Middle frontal gyrus (tissue), 1 donor: ENCODE measurements at regions not wholly inside any gene's neighbourhood (a gene's known extent, or its start where the extent isn't known, plus 50 kb on each side); places are given as distances from the start of the nearest gene placed in this dataset.

ENCODE experiments used
- DNase-seq: peaks from one replicate; pipeline ENCODE4 v3.0.0-alpha.2; 2015; ENCODE audit warnings: low spot score; ENCODE audit errors: extremely low spot score

DNA sequence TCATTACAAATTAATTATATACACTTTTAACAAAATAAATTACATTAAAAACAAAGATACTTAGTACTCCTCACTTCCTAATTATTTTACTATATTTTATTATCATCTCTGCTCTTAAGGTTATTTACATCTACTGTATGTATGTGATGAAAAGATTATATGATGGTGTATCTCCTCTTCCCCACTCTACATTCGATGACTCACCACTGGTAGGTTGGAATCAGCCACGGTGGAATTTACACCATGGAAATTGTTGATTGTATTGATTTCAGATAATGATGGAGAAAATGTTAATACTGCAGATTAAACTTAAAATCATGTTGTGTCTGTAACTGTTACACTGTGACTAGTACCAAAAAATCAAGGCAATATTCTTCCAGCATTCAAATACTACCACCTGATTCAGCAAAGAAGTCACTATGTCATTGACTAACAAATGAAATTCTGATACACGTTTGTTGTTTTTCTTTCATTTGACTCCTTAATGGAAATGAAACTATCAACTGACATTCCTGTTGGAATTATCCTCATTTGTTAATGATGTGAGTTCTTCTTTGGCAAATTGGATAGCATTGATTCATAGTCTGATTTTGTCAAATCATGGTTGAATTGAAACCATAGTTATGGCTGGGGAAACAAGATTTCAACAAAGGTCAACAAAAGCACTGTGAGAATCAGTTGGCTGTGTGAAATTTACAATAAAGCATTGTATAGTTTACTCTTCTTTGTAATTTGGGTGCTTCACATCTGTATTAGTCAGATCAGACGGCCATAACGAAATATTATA is 69.0 kb upstream of the NLK start:
- DNase-seq, result no peak

DNA sequence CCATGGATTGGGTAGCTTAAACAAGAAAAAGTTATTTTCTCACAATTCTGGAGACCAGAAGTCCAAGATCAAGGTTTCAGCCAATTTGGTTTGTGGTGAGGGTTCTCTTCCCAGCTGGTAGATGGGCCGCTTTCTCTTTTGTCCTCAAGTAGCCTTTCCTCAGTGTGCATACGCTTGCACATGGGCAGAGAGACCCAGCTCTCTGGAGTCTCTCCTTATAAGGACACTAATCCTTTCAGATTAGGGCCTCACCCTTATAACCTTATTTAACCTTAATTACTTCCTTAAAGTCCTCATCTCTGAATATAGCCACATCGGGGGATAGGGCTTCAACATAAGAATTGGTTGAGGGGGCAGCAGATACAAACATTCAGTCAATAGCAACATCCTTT is 68.4 kb upstream of the NLK start:
- DNase-seq, result no peak

- no peak for DNase-seq
Measured at GRCh38 chr17:27974531-27975145, 67.8 kb upstream of the NLK start.

- DNase-seq, result no peak
Measured at GRCh38 chr17:27975146-27976011, 67.1 kb upstream of the NLK start.

DNA sequence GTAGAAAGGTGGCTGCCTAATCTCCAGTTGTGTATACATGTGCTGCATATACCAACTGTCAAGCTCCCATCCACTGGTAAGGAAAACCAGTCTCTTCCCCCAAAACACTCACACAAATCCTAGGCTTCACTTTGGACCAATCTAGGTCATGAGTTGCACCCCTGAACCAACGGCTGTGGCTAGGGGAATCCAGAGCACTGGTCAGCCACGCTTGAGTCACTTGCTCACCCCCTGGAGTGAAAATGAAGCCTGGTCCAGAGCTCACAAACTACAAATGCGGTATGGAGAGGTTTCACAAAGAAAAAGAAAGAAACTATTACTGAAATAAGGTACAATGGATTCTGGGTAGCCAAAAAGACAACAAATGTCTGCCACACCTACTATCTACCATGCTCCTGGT is 66.1 kb upstream of the NLK start:
- no peak for DNase-seq

DNA sequence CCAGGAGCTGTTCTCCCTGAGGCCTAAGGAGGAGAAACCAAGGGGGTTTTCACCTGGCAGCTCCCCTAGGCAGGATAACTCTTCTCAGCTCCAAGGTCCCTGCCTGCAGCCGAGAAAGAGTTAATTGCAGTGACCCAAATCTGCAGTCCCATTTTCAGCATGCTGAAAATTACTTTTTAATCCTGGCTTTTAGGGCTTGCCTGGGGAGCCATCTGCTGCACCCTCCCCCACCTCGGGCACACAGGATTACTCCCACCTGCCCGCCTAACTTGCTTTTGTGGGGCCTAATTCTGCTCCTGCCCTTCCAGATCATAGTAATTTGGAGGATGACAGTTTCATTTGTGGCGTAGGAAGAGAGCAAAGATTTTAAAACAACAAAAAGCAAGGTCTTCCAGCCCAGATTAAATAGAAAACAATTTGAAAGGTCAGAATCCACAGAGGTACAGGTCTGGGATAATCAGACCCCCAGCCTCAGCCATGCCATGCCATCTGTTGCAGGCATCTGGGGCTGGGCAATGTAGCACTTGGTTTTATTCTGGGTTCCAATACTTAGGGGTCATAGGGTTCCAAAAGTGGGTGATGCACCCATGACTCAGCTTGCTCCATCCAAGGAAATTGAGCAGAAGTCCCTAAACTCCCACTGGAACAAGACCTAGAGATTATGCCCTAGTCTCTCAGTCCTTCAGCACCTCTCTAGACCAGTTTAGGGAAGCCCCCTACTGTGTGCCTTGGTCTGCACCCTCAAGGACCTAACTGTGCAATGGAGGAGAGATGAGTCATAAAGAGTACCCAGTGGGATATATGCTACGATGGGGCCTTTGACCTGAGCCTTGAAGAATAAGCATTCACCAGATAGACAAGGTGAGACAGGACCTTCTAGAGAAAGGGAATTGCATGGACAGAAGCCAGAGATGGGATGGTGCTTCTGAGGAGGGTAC is 64.5 kb upstream of the NLK start:
- no peak for DNase-seq

- no peak for DNase-seq
Measured at GRCh38 chr17:27978689-27979175, 63.7 kb upstream of the NLK start.

DNA sequence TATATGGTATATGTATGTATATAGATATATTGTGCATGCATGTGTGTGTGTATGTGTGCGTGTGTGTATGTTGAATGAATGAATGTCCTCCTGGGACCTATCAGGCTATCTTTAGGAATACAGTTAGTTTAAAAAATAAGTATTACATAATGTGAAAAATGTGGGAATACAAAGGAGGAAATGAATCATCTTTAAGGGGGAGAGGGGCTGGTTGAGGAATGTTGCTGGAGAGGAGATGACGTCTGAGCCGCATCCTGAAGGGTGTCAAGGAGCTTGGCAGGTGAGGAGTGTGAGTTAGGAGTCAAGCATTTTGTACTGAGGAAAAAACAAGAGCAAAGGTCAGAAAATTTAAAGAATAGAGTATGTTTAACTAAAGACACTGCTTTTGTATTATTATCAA is 62.4 kb upstream of the NLK start:
- no peak for DNase-seq

GRCh38 chr17:27981978-27982377 is 60.5 kb upstream of the NLK start:
- DNase-seq, result no peak

DNA sequence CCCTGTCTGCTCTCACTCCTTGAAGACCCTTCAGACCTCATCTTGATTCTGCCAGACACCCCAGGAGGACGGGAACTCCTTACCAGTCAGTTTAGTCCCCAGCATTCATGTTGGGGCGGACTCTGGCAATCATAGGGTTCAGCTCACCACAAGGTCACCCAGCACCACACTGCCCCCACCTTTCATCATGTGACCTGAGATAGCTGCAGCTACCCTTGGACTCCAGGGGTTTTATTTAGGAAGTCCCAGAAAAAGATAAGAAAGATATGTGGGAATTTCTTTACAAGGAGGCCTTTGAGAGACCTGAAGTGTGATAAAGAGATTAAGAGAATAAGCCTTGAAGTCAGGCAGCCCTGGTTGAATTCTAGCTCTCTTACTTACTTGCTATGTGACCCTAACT is 59.8 kb upstream of the NLK start:
- no peak for DNase-seq

GRCh38 chr17:27983853-27984252 is 58.6 kb upstream of the NLK start:
- DNase-seq, result no peak

DNA sequence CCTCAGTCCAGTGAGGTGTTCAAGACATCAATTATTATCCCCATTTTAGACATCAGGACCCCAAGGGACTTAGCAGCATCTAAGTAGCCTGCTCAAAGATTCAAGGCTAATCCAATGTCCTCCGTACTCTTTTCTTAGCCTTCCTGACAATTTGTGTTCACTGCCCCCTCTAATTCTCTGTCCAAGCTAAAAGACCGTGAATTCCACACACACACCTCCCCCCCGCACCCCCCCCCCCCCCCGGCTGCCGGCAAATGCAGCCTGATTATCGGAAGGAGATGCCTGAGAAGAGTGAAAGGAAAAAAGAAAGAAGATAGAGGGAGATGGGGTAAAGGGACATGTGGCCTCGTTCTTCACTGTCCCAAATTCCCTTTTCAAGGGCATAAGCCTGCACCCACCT is 58.1 kb upstream of the NLK start:
- no peak for DNase-seq

GRCh38 chr17:27984816-27985215 is 57.7 kb upstream of the NLK start:
- DNase-seq, result no peak

GRCh38 chr17:27985306-27985705 is 57.2 kb upstream of the NLK start:
- no peak for DNase-seq

GRCh38 chr17:27985736-27986399 is 56.6 kb upstream of the NLK start:
- no peak for DNase-seq

DNA sequence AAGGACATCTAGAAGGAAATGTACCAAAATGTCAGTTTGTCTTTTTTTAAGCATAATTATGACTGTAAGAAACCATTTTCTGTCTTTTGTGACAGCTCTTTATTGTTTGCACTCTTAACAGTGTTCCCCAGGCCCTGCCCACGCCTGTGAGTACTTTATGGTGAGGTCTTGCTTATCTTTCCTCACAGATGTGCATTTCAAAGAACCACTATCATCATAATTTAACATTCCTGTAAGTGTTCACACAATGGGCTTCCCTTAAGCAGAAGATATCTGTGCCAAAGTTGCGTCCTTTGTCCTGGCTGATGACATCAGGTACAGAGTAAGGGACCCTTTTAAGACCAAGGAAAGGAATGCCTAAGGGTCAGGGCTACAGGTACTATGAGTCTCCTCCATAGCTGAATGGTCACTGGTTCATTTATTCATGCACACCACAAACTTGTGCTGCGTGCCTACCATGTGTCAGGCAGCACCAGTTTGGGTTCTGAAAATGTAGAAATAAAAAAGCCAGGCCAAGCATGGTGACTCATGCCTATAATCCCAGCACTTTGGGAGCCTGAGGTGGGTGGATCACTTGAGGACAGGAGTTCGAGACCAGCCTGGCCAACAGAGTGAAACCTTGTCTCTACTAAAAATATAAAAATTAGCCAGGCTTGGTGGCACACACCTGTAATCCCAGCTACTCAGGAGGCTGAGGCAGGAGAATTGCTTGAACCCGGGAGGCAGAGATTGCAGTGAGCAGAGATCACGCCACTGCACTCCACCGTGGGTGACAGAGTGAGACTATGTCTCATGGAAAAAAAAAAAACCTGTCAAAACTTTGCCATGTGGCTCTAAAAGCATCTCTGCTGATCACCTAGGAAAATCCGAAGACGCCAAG is 55.4 kb upstream of the NLK start:
- DNase-seq, result no peak

GRCh38 chr17:27989046-27989445 is 53.4 kb upstream of the NLK start:
- no peak for DNase-seq

- no peak for DNase-seq
Measured at GRCh38 chr17:27990100-27990499, 52.4 kb upstream of the NLK start.

- DNase-seq, result no peak
Measured at GRCh38 chr17:27990979-27991378, 51.5 kb upstream of the NLK start.
